MM.1S (cell line): ENCODE measurements at regions not wholly inside any gene's neighbourhood (a gene's known extent, or its start where the extent isn't known, plus 50 kb on each side); places are given as distances from the start of the nearest gene placed in this dataset.

Experiments
- EZH2 ChIP-seq: fragments of 300-600 bp; sonication (generic); optimal IDR thresholded peaks from 2 replicates; pipeline ENCODE3; 2017; ENCODE audit warnings: low read depth, mild to moderate bottlenecking, antibody characterized with exemption, low read length, mixed read lengths
- EZH2phosphoT487 ChIP-seq: fragments of 300-600 bp; sonication (generic); IDR thresholded peaks from 2 replicates; pipeline ENCODE4 v1.6.1; 2018; ENCODE audit warnings: antibody characterized with exemption, low read length
- TF ChIP-seq, protein P1 (sequence below): fragments of 300-600 bp; sonication (generic); IDR thresholded peaks from 2 replicates; pipeline ENCODE4 v1.5.1; 2016; ENCODE audit warnings: antibody characterized with exemption, low read length, mixed read lengths

DNA sequence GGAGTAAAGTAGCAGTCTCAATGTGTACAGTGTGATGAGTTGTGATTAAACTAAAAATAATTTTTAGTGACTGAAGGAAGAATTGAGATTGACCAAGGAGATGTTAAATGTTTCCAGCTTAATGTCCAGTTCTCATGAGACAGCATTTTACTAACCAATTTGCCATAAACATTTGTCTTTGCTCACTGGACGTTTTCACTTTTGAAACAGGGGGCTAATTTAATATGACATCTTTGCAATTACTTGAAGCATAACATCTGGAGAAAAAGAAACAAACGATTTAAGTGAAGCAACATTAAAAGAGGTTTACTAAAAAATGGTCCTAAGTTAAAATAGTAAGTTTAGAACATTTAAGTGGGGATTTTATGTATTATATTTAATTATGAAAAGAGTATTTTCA is 443.8 kb downstream of the BCKDHB start:
- TF ChIP-seq, protein P1, sequence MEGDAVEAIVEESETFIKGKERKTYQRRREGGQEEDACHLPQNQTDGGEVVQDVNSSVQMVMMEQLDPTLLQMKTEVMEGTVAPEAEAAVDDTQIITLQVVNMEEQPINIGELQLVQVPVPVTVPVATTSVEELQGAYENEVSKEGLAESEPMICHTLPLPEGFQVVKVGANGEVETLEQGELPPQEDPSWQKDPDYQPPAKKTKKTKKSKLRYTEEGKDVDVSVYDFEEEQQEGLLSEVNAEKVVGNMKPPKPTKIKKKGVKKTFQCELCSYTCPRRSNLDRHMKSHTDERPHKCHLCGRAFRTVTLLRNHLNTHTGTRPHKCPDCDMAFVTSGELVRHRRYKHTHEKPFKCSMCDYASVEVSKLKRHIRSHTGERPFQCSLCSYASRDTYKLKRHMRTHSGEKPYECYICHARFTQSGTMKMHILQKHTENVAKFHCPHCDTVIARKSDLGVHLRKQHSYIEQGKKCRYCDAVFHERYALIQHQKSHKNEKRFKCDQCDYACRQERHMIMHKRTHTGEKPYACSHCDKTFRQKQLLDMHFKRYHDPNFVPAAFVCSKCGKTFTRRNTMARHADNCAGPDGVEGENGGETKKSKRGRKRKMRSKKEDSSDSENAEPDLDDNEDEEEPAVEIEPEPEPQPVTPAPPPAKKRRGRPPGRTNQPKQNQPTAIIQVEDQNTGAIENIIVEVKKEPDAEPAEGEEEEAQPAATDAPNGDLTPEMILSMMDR, result no peak
- TF ChIP-seq EZH2phosphoT487 (no peak), EZH2 (no peak)
